K562 (cell line): ENCODE measurements at regions not wholly inside any gene's neighbourhood (a gene's known extent, or its start where the extent isn't known, plus 50 kb on each side); places are given as distances from the start of the nearest gene placed in this dataset.

Experiments used
- CBX8 ChIP-seq: fragments of 200-600 bp; sonication (generic); IDR thresholded peaks from 2 replicates; pipeline ENCODE4 v1.6.1; 2012; ENCODE audit warnings: borderline replicate concordance, mixed run types, low read depth, mild to moderate bottlenecking, moderate library complexity, mixed read lengths, low read length, control low read depth, inconsistent platforms; ENCODE audit not compliant: poor library complexity, severe bottlenecking; ENCODE audit errors: extremely low read depth
- CREB1 ChIP-seq, 2 experiments: sonication (generic) in 1 of 2; formaldehyde crosslinking in 1 of 2; IDR thresholded peaks; 2 replicates each; pipeline versions ENCODE4 v1.6.1 to v1.8.0; 2012 to 2022; ENCODE audit warnings: inconsistent platforms in 1 of 2, mild to moderate bottlenecking in 1 of 2, missing genetic modification reagents in 1 of 2, moderate library complexity in 1 of 2
- E2F3 ChIP-seq: fragments of 250-450 bp; sonication (Bioruptor Pico); IDR thresholded peaks from 2 replicates; pipeline ENCODE4 v1.4.0; 2020; ENCODE audit warnings: mild to moderate bottlenecking
- HNRNPL ChIP-seq: fragments of 200-400 bp; formaldehyde crosslinking; IDR thresholded peaks from 2 replicates; pipeline ENCODE4 v1.6.1; 2017; ENCODE audit warnings: low read depth, mild to moderate bottlenecking, low read length
- MECOM ChIP-seq: fragments of 250-450 bp; sonication (Bioruptor Pico); IDR thresholded peaks from 2 replicates; pipeline ENCODE4 v1.8.0; 2022; ENCODE audit warnings: inconsistent platforms
- POLR3G ChIP-seq: IDR thresholded peaks from 2 replicates; pipeline ENCODE4 v1.6.1; 2011; ENCODE audit not compliant: insufficient read length, insufficient replicate concordance; ENCODE audit errors: extremely low read depth
- RAD21 ChIP-seq, 2 experiments: fragments of 250-450 bp in 1 of 2; fragments of 450-650 bp in 1 of 2; sonication (Bioruptor Pico) in 1 of 2; formaldehyde crosslinking in 1 of 2; IDR thresholded peaks in 1 of 2; conservative IDR thresholded peaks in 1 of 2; 2 replicates each; pipeline versions ENCODE4 v1.4.0 to v1.8.0; 2020 to 2022; ENCODE audit warnings: mild to moderate bottlenecking in 2 of 2, moderate library complexity in 1 of 2
- SREBF1 ChIP-seq: fragments of 150-350 bp; IDR thresholded peaks from 2 replicates; pipeline ENCODE4 v1.6.1; 2014; ENCODE audit warnings: antibody characterized with exemption, low read depth, low read length, borderline replicate concordance
- ZFP36 ChIP-seq: fragments of 150-350 bp; IDR thresholded peaks from 2 replicates; pipeline ENCODE4 v1.6.1; 2018; ENCODE audit warnings: low read length, low read depth; ENCODE audit not compliant: partially characterized antibody
- ZFP91 ChIP-seq: sonication (generic); formaldehyde crosslinking; IDR thresholded peaks from 2 replicates; pipeline ENCODE4 v1.8.0; 2022; ENCODE audit warnings: mild to moderate bottlenecking, missing genetic modification reagents
- TF ChIP-seq, protein P1 (sequence below), 2 experiments: fragments of 250-450 bp in 1 of 2; fragments of 450-650 bp in 1 of 2; sonication (Bioruptor Pico) in 1 of 2; IDR thresholded peaks; 2 replicates each; pipeline versions ENCODE4 v1.6.1 to v1.8.0; 2016 to 2021; ENCODE audit warnings: mild to moderate bottlenecking in 2 of 2, moderate library complexity in 2 of 2, missing compliant biosample characterization in 1 of 2, missing genetic modification characterization in 1 of 2
- TF ChIP-seq, protein P2 (sequence below): fragments of 450-650 bp; IDR thresholded peaks from 2 replicates; pipeline ENCODE4 v1.7.1; 2018; ENCODE audit warnings: mild to moderate bottlenecking, low read depth; ENCODE audit not compliant: partially characterized antibody
- TF ChIP-seq, protein P3 (sequence below): sonication (generic); formaldehyde crosslinking; IDR thresholded peaks from 2 replicates; pipeline ENCODE4 v1.8.1; 2023; ENCODE audit warnings: mild to moderate bottlenecking, missing genetic modification reagents

DNA sequence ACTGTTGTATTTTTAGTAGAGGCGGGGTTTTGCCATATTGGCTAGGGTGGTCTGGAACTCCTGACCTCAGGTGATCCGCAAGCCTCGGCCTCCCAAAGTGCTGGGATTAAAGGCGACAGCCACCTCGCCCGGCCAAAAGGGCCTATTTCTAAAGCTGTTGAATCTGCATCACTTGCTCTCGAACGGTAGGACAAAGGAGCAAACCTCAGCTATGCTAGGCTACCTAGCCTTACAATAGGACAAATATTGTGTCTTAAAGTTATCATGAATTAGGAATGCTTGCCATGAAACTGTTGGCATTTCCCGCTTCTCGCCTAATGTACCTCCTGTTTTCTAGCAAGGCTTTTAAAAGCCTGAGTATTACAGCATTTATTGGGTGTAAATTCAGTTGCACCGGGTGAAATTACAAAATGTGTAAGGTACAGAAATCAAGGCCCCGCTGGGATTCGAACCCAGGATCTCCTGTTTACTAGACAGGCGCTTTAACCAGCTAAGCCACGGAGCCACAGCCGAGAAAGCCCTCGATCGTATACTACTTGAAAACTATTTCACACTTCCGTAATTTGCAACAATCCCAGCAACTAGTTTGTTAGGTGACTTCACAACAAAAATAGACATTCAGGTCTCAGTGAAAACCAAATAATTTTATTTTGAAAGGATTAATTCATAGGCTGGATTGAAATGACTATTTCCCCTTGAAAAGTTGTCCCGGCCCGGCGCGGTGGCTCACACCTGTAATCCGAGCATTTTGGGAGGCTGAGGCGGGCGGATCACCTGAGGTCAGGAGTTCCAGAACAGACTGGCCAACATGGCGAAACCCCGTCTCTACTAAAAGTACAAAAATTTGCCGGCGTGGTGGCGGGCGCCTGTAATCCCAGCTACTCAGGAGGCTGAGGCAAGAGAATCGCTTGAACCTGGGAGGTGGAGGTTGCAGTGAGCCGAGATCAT, 211.6 kb upstream of the ZNF184 start (continued):
- TF ChIP-seq ZFP36: peak; percentile 26
- TF ChIP-seq, protein P1, sequence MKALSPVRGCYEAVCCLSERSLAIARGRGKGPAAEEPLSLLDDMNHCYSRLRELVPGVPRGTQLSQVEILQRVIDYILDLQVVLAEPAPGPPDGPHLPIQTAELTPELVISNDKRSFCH (CRISPR knock-in tag; IDR thresholded peaks at IDR 0.05): no peak
- TF ChIP-seq, protein P1 (tag; IDR thresholded peaks at IDR 0.05): no peak
- TF ChIP-seq CREB1 (IDR thresholded peaks at IDR 0.05): no peak
- TF ChIP-seq CREB1 (CRISPR knock-in tag; IDR thresholded peaks at IDR 0.05): 0 out of 2 replicates have a peak, but pooled peaks have one; percentile 23
- TF ChIP-seq E2F3 (CRISPR knock-in tag): no peak
- TF ChIP-seq, protein P2, sequence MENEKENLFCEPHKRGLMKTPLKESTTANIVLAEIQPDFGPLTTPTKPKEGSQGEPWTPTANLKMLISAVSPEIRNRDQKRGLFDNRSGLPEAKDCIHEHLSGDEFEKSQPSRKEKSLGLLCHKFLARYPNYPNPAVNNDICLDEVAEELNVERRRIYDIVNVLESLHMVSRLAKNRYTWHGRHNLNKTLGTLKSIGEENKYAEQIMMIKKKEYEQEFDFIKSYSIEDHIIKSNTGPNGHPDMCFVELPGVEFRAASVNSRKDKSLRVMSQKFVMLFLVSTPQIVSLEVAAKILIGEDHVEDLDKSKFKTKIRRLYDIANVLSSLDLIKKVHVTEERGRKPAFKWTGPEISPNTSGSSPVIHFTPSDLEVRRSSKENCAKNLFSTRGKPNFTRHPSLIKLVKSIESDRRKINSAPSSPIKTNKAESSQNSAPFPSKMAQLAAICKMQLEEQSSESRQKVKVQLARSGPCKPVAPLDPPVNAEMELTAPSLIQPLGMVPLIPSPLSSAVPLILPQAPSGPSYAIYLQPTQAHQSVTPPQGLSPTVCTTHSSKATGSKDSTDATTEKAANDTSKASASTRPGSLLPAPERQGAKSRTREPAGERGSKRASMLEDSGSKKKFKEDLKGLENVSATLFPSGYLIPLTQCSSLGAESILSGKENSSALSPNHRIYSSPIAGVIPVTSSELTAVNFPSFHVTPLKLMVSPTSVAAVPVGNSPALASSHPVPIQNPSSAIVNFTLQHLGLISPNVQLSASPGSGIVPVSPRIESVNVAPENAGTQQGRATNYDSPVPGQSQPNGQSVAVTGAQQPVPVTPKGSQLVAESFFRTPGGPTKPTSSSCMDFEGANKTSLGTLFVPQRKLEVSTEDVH: peak; percentile 63
- TF ChIP-seq SREBF1: 0 out of 2 replicates have a peak, but pooled peaks have one; percentile 23
- TF ChIP-seq HNRNPL: no peak
- no peak for TF ChIP-seq CBX8
- no peak for TF ChIP-seq ZFP91
- no peak for TF ChIP-seq MECOM
- TF ChIP-seq POLR3G: peak; percentile 62
- TF ChIP-seq, protein P3, sequence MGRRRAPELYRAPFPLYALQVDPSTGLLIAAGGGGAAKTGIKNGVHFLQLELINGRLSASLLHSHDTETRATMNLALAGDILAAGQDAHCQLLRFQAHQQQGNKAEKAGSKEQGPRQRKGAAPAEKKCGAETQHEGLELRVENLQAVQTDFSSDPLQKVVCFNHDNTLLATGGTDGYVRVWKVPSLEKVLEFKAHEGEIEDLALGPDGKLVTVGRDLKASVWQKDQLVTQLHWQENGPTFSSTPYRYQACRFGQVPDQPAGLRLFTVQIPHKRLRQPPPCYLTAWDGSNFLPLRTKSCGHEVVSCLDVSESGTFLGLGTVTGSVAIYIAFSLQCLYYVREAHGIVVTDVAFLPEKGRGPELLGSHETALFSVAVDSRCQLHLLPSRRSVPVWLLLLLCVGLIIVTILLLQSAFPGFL (CRISPR knock-in tag): no peak
- peak in 1 of 2 experiments; percentile 21; a peak in 1 of 4 replicates for TF ChIP-seq RAD21 (CRISPR knock-in tag; conservative IDR thresholded peaks at IDR 0.05 in 1 of 2, IDR thresholded peaks at IDR 0.05 in 1 of 2)
